HUES6 (cell line): ENCODE measurements at regions not wholly inside any gene's neighbourhood (a gene's known extent, or its start where the extent isn't known, plus 50 kb on each side); places are given as distances from the start of the nearest gene placed in this dataset.

ENCODE experiments used
- H3K27ac ChIP-seq: 2 replicates; pipeline ENCODE4 v1.7.0; 2013; ENCODE audit warnings: low read depth, mild to moderate bottlenecking, low read length, inconsistent platforms
- H3K27me3 ChIP-seq: 2 replicates; pipeline ENCODE4 v1.6.1; 2013; ENCODE audit warnings: low read length; ENCODE audit not compliant: control insufficient read depth, insufficient read depth
- H3K36me3 ChIP-seq: 2 replicates; pipeline ENCODE4 v1.6.1; 2013; ENCODE audit warnings: low read length; ENCODE audit not compliant: control insufficient read depth, insufficient read depth
- H3K4me1 ChIP-seq: 2 replicates; pipeline ENCODE4 v1.6.1; 2013; ENCODE audit warnings: low read length; ENCODE audit not compliant: control insufficient read depth, insufficient read depth
- H3K4me3 ChIP-seq: 2 replicates; pipeline ENCODE4 v1.5.1; 2013; ENCODE audit warnings: low read depth, low read length
- H3K9ac ChIP-seq: one replicate; pipeline ENCODE4 v1.6.1; 2013; ENCODE audit warnings: mild to moderate bottlenecking, low read length
- H3K9me3 ChIP-seq: 2 replicates; pipeline ENCODE4 v1.6.1; 2013; ENCODE audit warnings: low read depth, low read length; ENCODE audit not compliant: control insufficient read depth, insufficient read depth

DNA sequence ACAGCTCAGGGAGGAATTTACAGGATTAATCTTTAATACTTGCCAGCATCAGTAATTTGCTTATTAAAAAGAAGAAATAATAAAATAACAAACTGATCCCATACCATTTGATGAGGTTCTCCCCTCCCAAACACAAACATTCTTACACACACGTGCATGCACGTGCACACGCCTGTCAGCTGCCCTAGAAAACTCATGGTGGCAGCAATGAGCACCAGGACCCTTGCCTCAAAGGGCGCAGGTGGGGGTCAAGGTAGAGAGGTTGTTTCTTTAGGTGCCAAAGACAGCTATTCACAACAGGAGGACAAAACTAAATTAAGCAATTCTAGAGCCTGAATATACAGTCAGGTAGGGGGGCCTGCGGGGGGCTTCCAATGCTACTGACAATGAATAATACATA lies 219.3 kb downstream of the BUD13 start:
- no peaks in the 10 kb centered on the region for H3K36me3 ChIP-seq
- no peak overlapping the region for H3K9ac ChIP-seq
- peaks cover 26% of the 10 kb centered on the region for H3K27me3 ChIP-seq
- H3K27ac ChIP-seq: no peak overlapping the region
- H3K4me3 ChIP-seq: no peak overlapping the region
- peaks cover 6% of the 10 kb centered on the region for H3K9me3 ChIP-seq
- H3K4me1 ChIP-seq: no peaks in the 10 kb centered on the region

DNA sequence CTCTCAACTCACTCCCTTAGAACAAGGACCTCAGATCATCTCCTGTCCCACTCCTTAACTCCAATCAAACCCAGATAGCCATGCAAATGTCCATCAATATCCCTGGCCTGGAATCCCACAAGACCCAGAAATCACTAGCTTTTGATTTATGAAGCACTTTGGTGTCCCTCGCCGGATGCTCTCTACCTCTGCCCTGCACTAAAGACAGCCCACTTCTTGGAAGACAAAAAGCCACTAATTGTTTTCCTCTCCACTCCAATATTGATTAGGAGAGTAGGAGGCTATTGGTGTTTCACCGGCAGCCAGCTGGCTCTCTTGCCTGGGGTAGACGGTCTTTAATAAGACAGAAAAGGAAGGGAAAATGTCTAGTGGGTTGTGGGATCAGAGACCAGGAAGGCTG lies 221.2 kb downstream of the BUD13 start:
- H3K27ac ChIP-seq: no peak overlapping the region
- H3K4me3 ChIP-seq: no peak overlapping the region
- H3K4me1 ChIP-seq: no peaks in the 10 kb centered on the region
- H3K36me3 ChIP-seq: no peaks in the 10 kb centered on the region
- H3K9me3 ChIP-seq: peaks cover 6% of the 10 kb centered on the region
- no peak overlapping the region for H3K9ac ChIP-seq
- peaks cover 17% of the 10 kb centered on the region for H3K27me3 ChIP-seq

DNA sequence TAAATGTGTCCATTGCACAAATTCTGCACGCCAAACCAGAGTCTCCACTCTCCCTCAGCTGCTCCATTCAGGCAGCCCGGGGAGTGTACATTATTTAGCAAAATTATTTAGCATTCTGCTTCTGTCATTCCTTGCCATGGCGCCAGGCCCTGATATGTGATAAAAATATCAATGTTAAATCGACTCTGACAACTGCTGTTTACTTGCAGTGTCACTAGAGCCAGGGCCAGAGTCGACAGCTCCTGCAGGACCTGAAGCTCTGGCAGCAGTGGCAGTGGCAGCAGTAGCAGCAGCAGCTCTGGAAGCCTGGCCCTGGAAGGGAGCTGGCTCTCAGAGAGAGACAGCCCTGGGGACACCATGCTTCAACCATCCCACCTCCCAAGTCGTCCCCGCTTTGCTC lies 224.5 kb downstream of the BUD13 start:
- H3K9ac ChIP-seq: no peak overlapping the region
- H3K4me1 ChIP-seq: no peaks in the 10 kb centered on the region
- peaks cover 6% of the 10 kb centered on the region for H3K9me3 ChIP-seq
- peaks cover 23% of the 10 kb centered on the region; the same call in 1 of the 2 replicates for H3K27me3 ChIP-seq
- no peaks in the 10 kb centered on the region for H3K36me3 ChIP-seq
- no peak overlapping the region for H3K27ac ChIP-seq
- H3K4me3 ChIP-seq: no peak overlapping the region

DNA sequence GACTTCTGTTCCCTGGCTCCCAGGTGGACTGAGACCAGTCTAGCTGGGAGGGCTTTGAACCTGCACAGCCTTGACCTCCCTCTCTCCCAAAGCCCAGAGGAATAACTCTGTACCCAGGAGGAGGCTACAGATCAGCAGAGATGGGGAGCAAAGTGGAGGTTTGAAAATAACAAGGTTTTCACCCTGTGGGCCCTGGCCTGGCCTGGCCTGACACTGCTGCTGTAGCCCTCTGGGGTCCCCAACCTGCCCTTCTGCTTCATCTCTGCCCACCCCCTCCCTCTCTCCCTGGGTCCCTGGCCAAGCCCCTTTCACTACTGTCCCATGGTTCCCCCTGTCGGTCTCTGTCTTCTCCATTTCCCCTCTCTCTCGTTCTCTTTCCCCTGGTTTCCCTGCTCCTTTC lies 225.2 kb downstream of the BUD13 start:
- H3K4me1 ChIP-seq: no peaks in the 10 kb centered on the region
- peaks cover 30% of the 10 kb centered on the region for H3K27me3 ChIP-seq
- no peak overlapping the region for H3K27ac ChIP-seq
- H3K36me3 ChIP-seq: no peaks in the 10 kb centered on the region
- peaks cover 6% of the 10 kb centered on the region for H3K9me3 ChIP-seq
- H3K4me3 ChIP-seq: no peak overlapping the region
- H3K9ac ChIP-seq: no peak overlapping the region

DNA sequence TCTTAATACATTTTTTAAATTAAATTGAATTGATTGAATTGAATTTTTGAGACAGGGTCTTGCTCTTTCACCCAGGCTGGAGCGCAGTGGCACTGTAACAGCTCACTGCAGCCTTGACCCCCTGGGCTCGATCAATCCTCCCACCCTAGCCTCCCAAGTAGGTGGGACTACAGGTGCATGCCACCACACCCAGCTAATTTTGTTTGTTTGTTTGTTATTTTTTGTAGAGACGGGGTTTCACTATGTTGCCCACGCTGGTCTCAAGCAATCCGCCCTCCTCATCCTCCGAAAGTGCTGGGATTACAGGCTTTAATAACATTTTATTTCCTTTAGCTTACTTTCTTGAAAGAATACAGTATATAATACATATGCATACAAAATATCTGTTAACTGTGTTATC lies 226.9 kb downstream of the BUD13 start:
- Histone ChIP-seq H3K27ac (no peak overlapping the region), H3K4me3 (no peak overlapping the region), H3K4me1 (no peaks in the 10 kb centered on the region), H3K27me3 (peaks cover 34% of the 10 kb centered on the region), H3K9me3 (peaks cover 6% of the 10 kb centered on the region), H3K36me3 (no peaks in the 10 kb centered on the region), H3K9ac (no peak overlapping the region)

DNA sequence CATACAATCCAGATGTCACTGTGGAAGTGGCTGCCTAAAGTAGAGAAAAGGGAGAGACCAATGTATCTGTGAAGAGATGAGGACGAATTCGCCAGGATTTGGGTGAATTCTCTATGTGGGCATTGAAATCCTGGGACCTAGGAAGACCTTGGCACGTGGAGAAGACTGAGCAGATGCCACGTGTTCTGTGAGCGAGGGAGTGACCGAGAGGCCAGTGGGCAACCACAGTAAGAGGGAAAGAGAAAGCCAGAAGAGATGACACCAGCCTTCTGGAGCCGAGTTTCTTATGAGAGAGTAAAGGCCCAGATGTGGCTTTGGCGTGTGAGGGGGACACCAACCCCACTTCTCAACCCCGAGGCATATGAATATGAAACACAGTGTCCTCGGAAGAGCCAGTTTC lies 228.1 kb downstream of the BUD13 start:
- Histone ChIP-seq H3K9me3 (peaks cover 6% of the 10 kb centered on the region), H3K36me3 (no peaks in the 10 kb centered on the region), H3K4me3 (no peak overlapping the region), H3K4me1 (no peaks in the 10 kb centered on the region), H3K9ac (no peak overlapping the region), H3K27me3 (peaks cover 34% of the 10 kb centered on the region), H3K27ac (no peak overlapping the region)

DNA sequence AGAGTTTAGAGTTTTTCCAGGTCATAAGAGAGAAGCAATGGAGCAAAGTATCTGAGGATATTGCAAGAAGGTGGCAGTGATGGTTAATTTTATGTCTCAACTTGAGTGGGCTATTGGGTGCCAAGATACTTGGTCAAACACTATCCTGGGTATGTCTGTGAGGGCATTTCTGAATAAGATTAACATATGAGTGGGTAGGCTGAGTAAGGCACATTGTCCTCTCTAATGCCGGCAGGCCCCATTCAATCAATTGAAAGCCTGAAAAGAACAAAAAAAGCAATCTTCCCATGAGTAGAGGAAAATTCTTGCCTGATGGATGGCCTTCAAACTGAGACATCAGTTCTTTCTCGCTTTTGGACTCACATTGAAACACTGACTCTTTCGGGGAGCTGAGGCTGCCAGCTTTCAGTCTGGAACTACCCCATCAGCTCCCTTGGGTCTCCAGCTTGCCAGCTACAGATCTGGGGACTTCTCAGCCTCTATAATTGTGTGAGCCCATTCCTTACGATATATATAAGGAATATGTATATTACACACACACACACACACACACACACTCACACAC lies 228.8 kb downstream of the BUD13 start:
- Histone ChIP-seq H3K9ac (no peak overlapping the region), H3K27ac (no peak overlapping the region), H3K9me3 (peaks cover 9% of the 10 kb centered on the region), H3K27me3 (peaks cover 34% of the 10 kb centered on the region), H3K36me3 (no peaks in the 10 kb centered on the region), H3K4me3 (no peak overlapping the region), H3K4me1 (no peaks in the 10 kb centered on the region)

DNA sequence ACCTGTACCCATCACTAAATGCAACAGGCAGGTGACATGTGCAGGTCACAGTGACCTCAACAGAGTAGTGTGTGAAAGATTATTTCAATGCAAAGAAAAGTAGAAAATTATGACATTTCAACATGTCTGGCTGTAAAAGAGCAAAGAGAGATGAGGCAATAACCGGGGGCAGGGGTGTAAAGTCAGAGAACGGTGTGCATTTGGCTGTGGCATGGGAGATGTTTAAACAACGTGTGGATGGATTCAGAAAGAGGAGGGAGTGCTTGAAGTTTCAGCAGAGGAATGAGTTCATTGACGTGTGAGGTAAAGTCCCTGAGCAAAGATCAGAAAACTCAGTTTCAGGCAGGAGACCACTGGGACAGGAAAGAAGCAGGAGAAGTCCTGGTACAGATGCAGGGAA lies 229.7 kb downstream of the BUD13 start:
- Histone ChIP-seq H3K27ac (no peak overlapping the region), H3K4me1 (no peaks in the 10 kb centered on the region), H3K9ac (no peak overlapping the region), H3K36me3 (no peaks in the 10 kb centered on the region), H3K4me3 (no peak overlapping the region), H3K27me3 (peaks cover 42% of the 10 kb centered on the region), H3K9me3 (0 out of 2 replicates have a peak, but pooled peaks cover 6% of the 10 kb centered on the region)

DNA sequence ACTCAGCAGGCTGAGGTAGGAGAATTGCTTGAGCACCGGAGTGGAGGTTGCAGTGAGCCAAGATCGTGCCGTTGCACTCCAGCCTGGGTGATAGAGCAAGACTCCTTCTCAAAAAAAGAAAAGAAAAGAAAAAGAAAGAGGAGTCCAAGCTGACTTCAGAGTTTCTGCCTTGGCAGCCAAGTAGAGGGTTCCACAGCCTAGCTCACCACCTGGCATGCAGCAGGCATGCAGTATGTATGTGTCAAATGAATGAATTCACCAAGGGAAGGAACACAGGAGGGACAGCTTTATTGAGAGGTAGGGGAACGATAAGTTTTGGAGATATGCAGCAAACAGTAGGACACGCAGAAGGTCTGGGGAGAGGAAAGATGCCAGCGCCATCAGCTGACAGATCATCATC lies 230.4 kb downstream of the BUD13 start:
- Histone ChIP-seq H3K4me1 (no peaks in the 10 kb centered on the region), H3K36me3 (no peaks in the 10 kb centered on the region), H3K9me3 (0 out of 2 replicates have a peak, but pooled peaks cover 6% of the 10 kb centered on the region), H3K27me3 (peaks cover 49% of the 10 kb centered on the region), H3K4me3 (no peak overlapping the region), H3K27ac (no peak overlapping the region), H3K9ac (no peak overlapping the region)

DNA sequence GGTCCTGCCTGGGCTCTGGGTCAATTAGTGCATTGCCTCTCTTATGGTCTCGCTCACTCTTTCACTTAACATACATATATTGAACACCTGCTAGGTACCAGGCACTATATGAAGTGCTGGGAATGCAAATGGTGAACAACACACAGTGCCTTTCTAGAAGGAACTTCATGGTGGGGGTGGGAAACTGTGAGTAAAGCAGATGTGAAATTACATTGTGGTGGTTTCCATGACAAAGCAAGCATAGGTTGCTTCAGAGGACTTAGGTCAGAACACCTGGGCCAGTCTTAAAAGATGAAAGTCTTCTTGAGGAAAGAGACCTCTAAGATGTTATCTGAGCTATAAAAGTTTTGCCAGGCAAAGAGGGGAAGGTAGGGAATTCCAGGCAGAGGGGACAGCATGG lies 231.3 kb downstream of the BUD13 start:
- H3K9me3 ChIP-seq: 0 out of 2 replicates have a peak, but pooled peaks cover 6% of the 10 kb centered on the region
- H3K4me1 ChIP-seq: no peaks in the 10 kb centered on the region
- no peak overlapping the region for H3K4me3 ChIP-seq
- no peaks in the 10 kb centered on the region for H3K36me3 ChIP-seq
- no peak overlapping the region for H3K9ac ChIP-seq
- peaks cover 47% of the 10 kb centered on the region for H3K27me3 ChIP-seq
- no peak overlapping the region for H3K27ac ChIP-seq

DNA sequence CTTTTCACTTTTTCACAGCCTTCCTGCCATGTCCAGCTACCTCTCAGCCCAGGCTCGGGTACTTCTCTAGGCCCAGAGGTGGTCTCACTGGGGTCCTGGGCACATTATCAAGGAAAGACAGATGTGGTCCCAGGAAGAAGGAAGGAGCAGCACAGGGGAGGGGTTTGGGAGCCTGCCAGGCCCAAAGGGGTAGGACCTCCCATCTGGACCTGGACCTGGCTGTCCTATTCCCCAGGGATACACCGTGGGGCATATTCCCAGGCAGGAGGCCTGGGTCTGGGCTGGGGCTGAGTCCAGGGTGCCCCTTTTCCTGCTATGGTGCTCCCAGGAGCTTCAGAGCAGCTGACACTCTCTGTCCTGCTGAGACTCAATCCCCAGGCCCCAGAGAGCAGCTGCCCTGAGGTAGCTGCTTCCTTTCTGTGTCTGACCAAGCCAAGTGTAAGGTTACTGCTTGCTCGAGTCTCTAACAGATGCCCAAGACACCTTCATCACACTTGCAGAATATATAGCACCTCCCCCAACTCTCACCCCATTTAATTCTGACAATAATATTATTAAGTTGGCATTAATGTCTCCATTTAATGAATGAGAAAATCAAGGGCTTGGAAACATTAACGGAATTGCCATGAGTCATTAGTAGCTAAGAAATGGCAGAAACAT lies 232.0 kb downstream of the BUD13 start:
- 0 out of 2 replicates have a peak, but pooled peaks cover 6% of the 10 kb centered on the region for H3K9me3 ChIP-seq
- H3K27ac ChIP-seq: no peak overlapping the region
- H3K36me3 ChIP-seq: no peaks in the 10 kb centered on the region
- no peak overlapping the region for H3K9ac ChIP-seq
- H3K27me3 ChIP-seq: peaks cover 48% of the 10 kb centered on the region
- H3K4me1 ChIP-seq: peaks cover 1% of the 10 kb centered on the region; the same call in 1 of the 2 replicates
- H3K4me3 ChIP-seq: no peak overlapping the region
